ENCODE measurements at regions not wholly inside any gene's neighbourhood (a gene's known extent, or its start where the extent isn't known, plus 50 kb on each side); places are given as distances from the start of the nearest gene placed in this dataset.

- no peak for TF ChIP-seq CTCF (CRISPR knock-in tag; IDR thresholded peaks at IDR 0.05)
- no peak for TF ChIP-seq ZNF331 (CRISPR knock-in tag; IDR thresholded peaks at IDR 0.05)
- TF ChIP-seq ZSCAN25 (CRISPR knock-in tag; IDR thresholded peaks at IDR 0.05) = no peak
- no peak for TF ChIP-seq KLF12 (CRISPR knock-in tag; IDR thresholded peaks at IDR 0.05; ENCODE audit: borderline replicate concordance)
- no peak for TF ChIP-seq SP1 (IDR thresholded peaks at IDR 0.05)
- no peak for TF ChIP-seq SP1 (CRISPR knock-in tag; IDR thresholded peaks at IDR 0.05)
- no peak for TF ChIP-seq ZBTB20 (CRISPR knock-in tag; IDR thresholded peaks at IDR 0.05; ENCODE audit: borderline replicate concordance, low read depth)
- no peak for TF ChIP-seq JUNB (CRISPR knock-in tag; IDR thresholded peaks at IDR 0.05; ENCODE audit: borderline replicate concordance)
- TF ChIP-seq POLR2A (IDR thresholded peaks at IDR 0.05; ENCODE audit: insufficient read depth in 1 of 2, low read depth in 2 of 2, low read length in 2 of 2) = no peak
- no peak for TF ChIP-seq NFIC (IDR thresholded peaks at IDR 0.05; ENCODE audit: low read length)
- no peak for TF ChIP-seq ZNF549 (CRISPR knock-in tag; IDR thresholded peaks at IDR 0.05)
- no peak for TF ChIP-seq MXI1 (IDR thresholded peaks at IDR 0.05; ENCODE audit: borderline replicate concordance, low read depth, low read length)
Observed at GRCh38 chr4:177853229-177853628, 411.0 kb upstream of the AGA start.

Measured in HepG2 (cell line).